Keratinocyte (primary cell): ENCODE measurements at regions not wholly inside any gene's neighbourhood (a gene's known extent, or its start where the extent isn't known, plus 50 kb on each side); places are given as distances from the start of the nearest gene placed in this dataset.

Experiments used
- DNase-seq: peaks from one replicate; pipeline ENCODE4 v3.0.0-alpha.2; 2011; ENCODE audit warnings: low read depth, missing footprints, low spot score
- FAIRE-seq: peaks from 2 replicates; lab custom pipeline; 2011; peaks lifted over from hg19 to GRCh38; lab: Jason Lieb, UNC
- H2AFZ ChIP-seq: 2 replicates; pipeline ENCODE4 v1.6.0; 2012; ENCODE audit warnings: low read length, control low read depth, inconsistent platforms; ENCODE audit not compliant: control insufficient read depth
- H3K27ac ChIP-seq: 2 replicates; pipeline ENCODE4 v1.5.1; 2011; ENCODE audit warnings: low read length; ENCODE audit not compliant: control insufficient read depth, insufficient read depth
- H3K27me3 ChIP-seq: 3 replicates; pipeline ENCODE4 v1.6.0; 2011; ENCODE audit warnings: low read length; ENCODE audit not compliant: control insufficient read depth, insufficient read depth; ENCODE audit errors: extremely low read depth
- H3K36me3 ChIP-seq, 2 experiments: 2 replicates in 1 of 2; 3 replicates in 1 of 2; pipeline ENCODE4 v1.5.1; 2011; ENCODE audit warnings: low read length in 2 of 2, mild to moderate bottlenecking in 1 of 2; ENCODE audit not compliant: control insufficient read depth in 2 of 2, insufficient read depth in 2 of 2; ENCODE audit errors: extremely low read depth in 1 of 2
- H3K4me1 ChIP-seq: 3 replicates; pipeline ENCODE4 v1.5.1; 2011; ENCODE audit warnings: low read length; ENCODE audit not compliant: control insufficient read depth, insufficient read depth; ENCODE audit errors: extremely low read depth
- H3K4me2 ChIP-seq: 3 replicates; pipeline ENCODE4 v1.6.0; 2011; ENCODE audit warnings: low read depth, low read length; ENCODE audit not compliant: control insufficient read depth, insufficient read depth; ENCODE audit errors: extremely low read depth
- H3K4me3 ChIP-seq, 3 experiments: fragments of 200-600 bp in 1 of 3; sonication (generic) in 1 of 3; 2 replicates in 2 of 3; 3 replicates in 1 of 3; pipeline ENCODE4 v1.5.1; 2011 to 2016; ENCODE audit warnings: low read length in 3 of 3, mild to moderate bottlenecking in 3 of 3, control low read depth in 2 of 3, inconsistent platforms in 1 of 3, low read depth in 1 of 3, mixed read lengths in 1 of 3, mixed run types in 1 of 3, moderate library complexity in 1 of 3; ENCODE audit not compliant: control insufficient read depth in 2 of 3, insufficient read depth in 2 of 3; ENCODE audit errors: extremely low read depth in 1 of 3
- H3K79me2 ChIP-seq: 2 replicates; pipeline ENCODE4 v1.6.0; 2012; ENCODE audit warnings: low read length; ENCODE audit not compliant: control insufficient read depth, insufficient read depth
- H3K9ac ChIP-seq: 3 replicates; pipeline ENCODE4 v1.6.0; 2011; ENCODE audit warnings: low read length; ENCODE audit not compliant: control insufficient read depth, insufficient read depth; ENCODE audit errors: extremely low read depth
- H3K9me1 ChIP-seq: 3 replicates; pipeline ENCODE4 v1.6.0; 2011; ENCODE audit warnings: low read length; ENCODE audit not compliant: control insufficient read depth, insufficient read depth; ENCODE audit errors: extremely low read depth
- H3K9me3 ChIP-seq: 2 replicates; pipeline ENCODE4 v1.5.1; 2012; ENCODE audit warnings: low read depth, low read length; ENCODE audit not compliant: control insufficient read depth
- H4K20me1 ChIP-seq: 3 replicates; pipeline ENCODE4 v1.6.0; 2011; ENCODE audit warnings: low read length; ENCODE audit not compliant: control insufficient read depth, insufficient read depth; ENCODE audit errors: extremely low read depth
- CTCF ChIP-seq, 3 experiments: IDR thresholded peaks in 1 of 3; conservative IDR thresholded peaks in 1 of 3; optimal IDR thresholded peaks in 1 of 3; 2 replicates in 2 of 3; 3 replicates in 1 of 3; pipeline versions ENCODE3 to v1.5.1; 2011; ENCODE audit warnings: low read length in 3 of 3, mild to moderate bottlenecking in 3 of 3, moderate library complexity in 2 of 3, control low read depth in 1 of 3, inconsistent platforms in 1 of 3; ENCODE audit not compliant: insufficient read depth in 2 of 3; ENCODE audit errors: extremely low read depth in 1 of 3
- EZH2 ChIP-seq: IDR thresholded peaks from one replicate; pipeline ENCODE4 v1.6.1; 2012; ENCODE audit warnings: inconsistent platforms, mild to moderate bottlenecking, low read length, moderate library complexity
- dilution Hi-C: fragments of 300-500 bp; cut with MboI; formaldehyde crosslinking; loops from one replicate; pipeline ENCODE4 v1.7.0; 2020; ENCODE audit warnings: low sequenced_read_pairs; ENCODE audit not compliant: extremely low pct_ligation_motif_present

GRCh38 chr5:154606246-154606645, 128.2 kb upstream of the HAND1 start:
- no peak for TF ChIP-seq EZH2
- no peak for TF ChIP-seq CTCF (optimal IDR thresholded peaks at IDR 0.05 in 1 of 3, IDR thresholded peaks at IDR 0.05 in 1 of 3, conservative IDR thresholded peaks at IDR 0.05 in 1 of 3; ENCODE audit: extremely low read depth in 1 of 3, insufficient read depth in 2 of 3, low read length in 3 of 3)
- Histone ChIP-seq H3K4me3 (no peak overlapping the region), H3K79me2 (no peaks in the 10 kb centered on the region), H2AFZ (no peak overlapping the region), H3K36me3 (no peaks in the 10 kb centered on the region), H3K4me2 (no peak overlapping the region), H3K9me3 (no peaks in the 10 kb centered on the region), H3K27me3 (peaks cover 20% of the 10 kb centered on the region), H3K4me1 (peaks cover 5% of the 10 kb centered on the region), H3K9ac (no peak overlapping the region), H3K27ac (no peak overlapping the region), H4K20me1 (no peaks in the 10 kb centered on the region), H3K9me1 (no peaks in the 10 kb centered on the region)
- dilution Hi-C loops: loop anchor here (10.0 kb wide), 1 partner anchor 131 kb away; the partner anchor contains the start of gene HAND1
- no peak for FAIRE-seq
- DNase-seq: no peak

- no peaks in the 10 kb centered on the region for H3K79me2 ChIP-seq
- FAIRE-seq (no peak), DNase-seq (no peak)
- H4K20me1 ChIP-seq: no peaks in the 10 kb centered on the region
- TF ChIP-seq CTCF (optimal IDR thresholded peaks at IDR 0.05 in 1 of 3, IDR thresholded peaks at IDR 0.05 in 1 of 3, conservative IDR thresholded peaks at IDR 0.05 in 1 of 3; ENCODE audit: extremely low read depth in 1 of 3, insufficient read depth in 2 of 3, low read length in 3 of 3) (no peak), EZH2 (no peak)
- peak overlapping the region; percentile 35 for H3K4me2 ChIP-seq
- H2AFZ ChIP-seq: no peak overlapping the region
- no peak overlapping the region for H3K9ac ChIP-seq
- H3K4me1 ChIP-seq: no peaks in the 10 kb centered on the region
- no peaks in the 10 kb centered on the region for H3K9me1 ChIP-seq
- H3K27ac ChIP-seq: no peak overlapping the region
- dilution Hi-C loops: loop anchor here (10.0 kb wide), 1 partner anchor 129 kb away; the partner anchor contains the start of gene HAND1
- H3K27me3 ChIP-seq: peaks cover 3% of the 10 kb centered on the region
- no peaks in the 10 kb centered on the region for H3K36me3 ChIP-seq
- H3K9me3 ChIP-seq: no peaks in the 10 kb centered on the region
- H3K4me3 ChIP-seq: no peak overlapping the region
These were observed 126.1 kb upstream of the HAND1 start for GRCh38 chr5:154603953-154604679.
